Keratinocyte (primary cell): ENCODE measurements at regions not wholly inside any gene's neighbourhood (a gene's known extent, or its start where the extent isn't known, plus 50 kb on each side); places are given as distances from the start of the nearest gene placed in this dataset.

Experiments used
- DNase-seq: peaks from one replicate; pipeline ENCODE4 v3.0.0-alpha.2; 2011; ENCODE audit warnings: low read depth, missing footprints, low spot score
- FAIRE-seq: peaks from 2 replicates; lab custom pipeline; 2011; peaks lifted over from hg19 to GRCh38; lab: Jason Lieb, UNC
- H2AFZ ChIP-seq: 2 replicates; pipeline ENCODE4 v1.6.0; 2012; ENCODE audit warnings: low read length, control low read depth, inconsistent platforms; ENCODE audit not compliant: control insufficient read depth
- H3K27ac ChIP-seq: 2 replicates; pipeline ENCODE4 v1.5.1; 2011; ENCODE audit warnings: low read length; ENCODE audit not compliant: control insufficient read depth, insufficient read depth
- H3K27me3 ChIP-seq: 3 replicates; pipeline ENCODE4 v1.6.0; 2011; ENCODE audit warnings: low read length; ENCODE audit not compliant: control insufficient read depth, insufficient read depth; ENCODE audit errors: extremely low read depth
- H3K36me3 ChIP-seq, 2 experiments: 2 replicates in 1 of 2; 3 replicates in 1 of 2; pipeline ENCODE4 v1.5.1; 2011; ENCODE audit warnings: low read length in 2 of 2, mild to moderate bottlenecking in 1 of 2; ENCODE audit not compliant: control insufficient read depth in 2 of 2, insufficient read depth in 2 of 2; ENCODE audit errors: extremely low read depth in 1 of 2
- H3K4me1 ChIP-seq: 3 replicates; pipeline ENCODE4 v1.5.1; 2011; ENCODE audit warnings: low read length; ENCODE audit not compliant: control insufficient read depth, insufficient read depth; ENCODE audit errors: extremely low read depth
- H3K4me2 ChIP-seq: 3 replicates; pipeline ENCODE4 v1.6.0; 2011; ENCODE audit warnings: low read depth, low read length; ENCODE audit not compliant: control insufficient read depth, insufficient read depth; ENCODE audit errors: extremely low read depth
- H3K4me3 ChIP-seq, 3 experiments: fragments of 200-600 bp in 1 of 3; sonication (generic) in 1 of 3; 2 replicates in 2 of 3; 3 replicates in 1 of 3; pipeline ENCODE4 v1.5.1; 2011 to 2016; ENCODE audit warnings: low read length in 3 of 3, mild to moderate bottlenecking in 3 of 3, control low read depth in 2 of 3, inconsistent platforms in 1 of 3, low read depth in 1 of 3, mixed read lengths in 1 of 3, mixed run types in 1 of 3, moderate library complexity in 1 of 3; ENCODE audit not compliant: control insufficient read depth in 2 of 3, insufficient read depth in 2 of 3; ENCODE audit errors: extremely low read depth in 1 of 3
- H3K79me2 ChIP-seq: 2 replicates; pipeline ENCODE4 v1.6.0; 2012; ENCODE audit warnings: low read length; ENCODE audit not compliant: control insufficient read depth, insufficient read depth
- H3K9ac ChIP-seq: 3 replicates; pipeline ENCODE4 v1.6.0; 2011; ENCODE audit warnings: low read length; ENCODE audit not compliant: control insufficient read depth, insufficient read depth; ENCODE audit errors: extremely low read depth
- H3K9me1 ChIP-seq: 3 replicates; pipeline ENCODE4 v1.6.0; 2011; ENCODE audit warnings: low read length; ENCODE audit not compliant: control insufficient read depth, insufficient read depth; ENCODE audit errors: extremely low read depth
- H3K9me3 ChIP-seq: 2 replicates; pipeline ENCODE4 v1.5.1; 2012; ENCODE audit warnings: low read depth, low read length; ENCODE audit not compliant: control insufficient read depth
- H4K20me1 ChIP-seq: 3 replicates; pipeline ENCODE4 v1.6.0; 2011; ENCODE audit warnings: low read length; ENCODE audit not compliant: control insufficient read depth, insufficient read depth; ENCODE audit errors: extremely low read depth
- CTCF ChIP-seq, 3 experiments: IDR thresholded peaks in 1 of 3; conservative IDR thresholded peaks in 1 of 3; optimal IDR thresholded peaks in 1 of 3; 2 replicates in 2 of 3; 3 replicates in 1 of 3; pipeline versions ENCODE3 to v1.5.1; 2011; ENCODE audit warnings: low read length in 3 of 3, mild to moderate bottlenecking in 3 of 3, moderate library complexity in 2 of 3, control low read depth in 1 of 3, inconsistent platforms in 1 of 3; ENCODE audit not compliant: insufficient read depth in 2 of 3; ENCODE audit errors: extremely low read depth in 1 of 3
- EZH2 ChIP-seq: IDR thresholded peaks from one replicate; pipeline ENCODE4 v1.6.1; 2012; ENCODE audit warnings: inconsistent platforms, mild to moderate bottlenecking, low read length, moderate library complexity
- dilution Hi-C: fragments of 300-500 bp; cut with MboI; formaldehyde crosslinking; loops from one replicate; pipeline ENCODE4 v1.7.0; 2020; ENCODE audit warnings: low sequenced_read_pairs; ENCODE audit not compliant: extremely low pct_ligation_motif_present

DNA sequence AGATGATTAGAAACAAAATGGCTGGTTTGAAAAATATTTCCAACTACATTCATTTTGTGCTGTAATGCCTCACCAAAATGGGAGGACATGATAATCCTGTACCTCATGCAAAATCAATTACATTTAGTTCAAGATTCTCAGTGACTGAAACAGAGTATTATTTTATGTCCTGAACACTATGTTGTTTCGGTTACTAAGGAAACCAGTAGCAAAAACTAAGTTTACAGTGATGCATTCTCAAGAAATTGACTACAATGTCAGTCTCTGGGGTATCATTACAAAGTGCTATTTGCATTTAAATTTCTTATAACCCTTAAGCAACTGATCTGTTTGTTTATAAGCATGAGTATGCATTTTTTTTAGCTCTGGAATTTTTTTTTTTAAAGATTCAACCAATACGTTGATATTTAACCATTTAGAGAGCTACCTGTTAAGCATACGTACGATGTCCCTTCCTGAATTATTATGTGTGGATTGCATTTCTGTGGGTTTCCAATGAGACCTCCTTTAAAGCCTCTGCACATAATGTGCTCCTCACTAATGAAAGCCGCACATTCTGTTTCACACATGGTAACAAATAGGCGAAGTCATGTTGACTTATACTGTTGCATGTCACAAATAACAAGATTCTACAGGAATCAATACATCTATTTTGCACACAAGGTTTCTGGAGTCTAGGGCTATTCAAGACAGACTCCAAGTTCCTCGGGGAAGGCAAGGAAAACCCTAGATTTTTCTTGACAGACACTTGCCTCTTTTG lies 1035.7 kb downstream of the ADGRL2 start:
- TF ChIP-seq EZH2, result no peak
- TF ChIP-seq CTCF (optimal IDR thresholded peaks at IDR 0.05 in 1 of 3, IDR thresholded peaks at IDR 0.05 in 1 of 3, conservative IDR thresholded peaks at IDR 0.05 in 1 of 3; ENCODE audit: extremely low read depth in 1 of 3, insufficient read depth in 2 of 3, low read length in 3 of 3), result no peak
- dilution Hi-C loops, result no loop called here
- Histone ChIP-seq H3K79me2 (no peaks in the 10 kb centered on the region), H3K9me1 (no peaks in the 10 kb centered on the region), H3K27ac (no peak overlapping the region), H3K4me2 (no peak overlapping the region), H3K36me3 (no peaks in the 10 kb centered on the region), H4K20me1 (no peaks in the 10 kb centered on the region), H3K4me1 (no peaks in the 10 kb centered on the region), H3K9me3 (no peaks in the 10 kb centered on the region), H2AFZ (no peak overlapping the region), H3K4me3 (no peak overlapping the region), H3K9ac (no peak overlapping the region), H3K27me3 (no peaks in the 10 kb centered on the region)
- DNase-seq (no peak), FAIRE-seq (no peak)

DNA sequence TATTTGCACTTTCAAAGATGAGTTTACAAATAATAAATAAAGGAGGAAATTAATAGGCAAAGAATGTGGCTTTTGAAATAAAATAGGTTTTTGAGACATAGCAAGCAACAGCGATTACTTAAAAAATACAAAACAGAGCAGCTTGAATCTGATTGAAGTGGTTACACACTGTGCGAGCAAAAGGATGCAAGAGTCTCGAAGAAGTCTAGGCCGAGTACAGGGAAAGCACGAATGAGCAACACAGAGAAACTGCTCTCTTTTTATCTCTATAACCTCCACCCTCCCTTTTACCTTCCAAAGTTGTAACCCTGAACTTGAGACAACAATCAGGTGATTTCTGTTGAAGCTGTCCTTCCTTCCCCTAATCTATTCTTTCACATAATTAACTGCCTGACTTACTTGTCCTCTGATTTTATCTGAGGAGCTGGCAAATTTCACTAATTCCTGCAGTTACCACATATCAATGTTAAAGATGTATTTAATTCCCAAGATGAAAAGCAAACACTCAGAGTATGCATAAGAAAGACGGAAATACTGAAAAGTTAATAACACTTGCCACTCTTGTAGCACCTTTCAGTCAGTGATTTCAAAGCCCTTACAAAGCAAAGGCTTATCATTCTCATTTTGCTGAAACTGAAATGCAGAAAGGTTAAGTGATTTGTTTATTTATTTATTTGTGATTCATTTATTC lies 1030.1 kb downstream of the ADGRL2 start:
- H3K36me3 ChIP-seq, result no peaks in the 10 kb centered on the region
- H3K79me2 ChIP-seq, result no peaks in the 10 kb centered on the region
- no peak overlapping the region for H3K27ac ChIP-seq
- no peaks in the 10 kb centered on the region for H3K9me1 ChIP-seq
- dilution Hi-C loops, result no loop called here
- H2AFZ ChIP-seq, result no peak overlapping the region
- H3K4me2 ChIP-seq, result no peak overlapping the region
- FAIRE-seq (no peak), DNase-seq (no peak)
- TF ChIP-seq EZH2 (no peak), CTCF (optimal IDR thresholded peaks at IDR 0.05 in 1 of 3, IDR thresholded peaks at IDR 0.05 in 1 of 3, conservative IDR thresholded peaks at IDR 0.05 in 1 of 3; ENCODE audit: extremely low read depth in 1 of 3, insufficient read depth in 2 of 3, low read length in 3 of 3) (no peak)
- H3K9ac ChIP-seq, result no peak overlapping the region
- H3K4me1 ChIP-seq, result no peaks in the 10 kb centered on the region
- no peaks in the 10 kb centered on the region for H3K27me3 ChIP-seq
- H3K4me3 ChIP-seq, result no peak overlapping the region
- H4K20me1 ChIP-seq, result no peaks in the 10 kb centered on the region
- no peaks in the 10 kb centered on the region for H3K9me3 ChIP-seq
